Stimulated activated CD4-positive, alpha-beta T cell treated with anti-CD3 and anti-CD28 coated beads, Interleukin-1b, Interleukin-23, amount 100 ng/mL, for 4 hours (primary cell): ENCODE measurements at regions not wholly inside any gene's neighbourhood (a gene's known extent, or its start where the extent isn't known, plus 50 kb on each side); places are given as distances from the start of the nearest gene placed in this dataset.

Experiments
- DNase-seq, 2 donors: peaks; one replicate each; pipeline ENCODE4 v3.0.0-alpha.2; 2020; ENCODE audit warnings: low read depth in 2 of 2

DNA sequence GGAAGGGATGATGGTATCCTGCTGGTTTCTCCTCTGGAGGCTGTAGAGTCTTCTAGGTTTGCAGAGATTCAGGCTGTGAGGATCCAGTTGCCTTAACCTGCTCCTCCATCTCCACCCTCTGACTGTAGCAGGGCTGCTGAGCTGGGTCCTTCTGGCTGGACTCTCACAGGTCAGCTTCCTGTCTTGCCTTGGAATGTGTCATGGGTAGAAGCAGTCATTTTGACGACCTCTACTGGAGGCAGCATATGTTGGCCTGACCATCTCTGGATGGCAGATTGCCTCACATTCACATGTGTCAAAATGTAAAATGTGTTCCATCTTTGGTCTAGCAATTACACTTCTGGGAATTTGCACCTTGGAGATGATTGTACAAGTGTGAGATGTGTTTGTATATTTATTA lies 504.4 kb upstream of the EEF2KMT start:
- no peak for DNase-seq

DNA sequence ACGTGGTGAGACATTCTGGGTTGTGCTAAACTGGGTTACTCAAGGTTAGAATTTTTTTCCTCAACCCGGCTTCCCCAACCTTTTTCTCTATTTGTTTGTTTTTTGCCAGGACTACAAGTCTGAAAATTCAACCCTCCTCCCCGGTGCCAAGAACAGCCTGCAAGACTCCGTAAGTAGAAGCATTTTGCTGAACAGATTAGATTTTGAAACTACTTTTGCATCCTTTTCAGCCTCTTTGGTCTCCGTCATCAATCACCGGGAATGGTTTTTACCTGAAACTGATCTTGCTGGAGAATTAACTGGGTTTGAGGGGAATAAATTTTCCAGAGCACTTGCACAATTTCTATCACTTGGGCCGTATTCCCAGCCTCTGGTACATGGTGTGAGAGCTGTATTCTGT lies 501.2 kb upstream of the EEF2KMT start:
- no peak for DNase-seq

DNA sequence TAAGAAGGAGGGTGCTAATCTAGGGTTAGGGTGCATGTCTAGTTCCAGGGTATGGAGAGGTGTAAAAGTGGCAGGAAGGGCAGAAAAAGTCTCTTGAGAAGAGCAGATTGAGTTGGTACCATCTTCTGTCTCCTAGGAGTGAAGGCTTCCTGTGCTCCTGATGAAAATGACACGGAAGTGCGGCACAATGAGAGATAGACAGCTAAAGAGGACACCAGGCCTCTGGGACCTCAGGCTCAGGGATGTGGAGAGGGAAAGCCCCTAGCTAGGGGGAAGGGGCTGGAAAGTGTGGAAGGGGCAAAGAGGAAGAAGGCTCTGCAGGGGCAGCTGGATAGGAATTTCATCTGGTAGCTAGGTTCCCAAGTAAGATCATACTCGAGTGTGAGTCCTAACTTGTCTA lies 498.3 kb upstream of the EEF2KMT start:
- no peak for DNase-seq

DNA sequence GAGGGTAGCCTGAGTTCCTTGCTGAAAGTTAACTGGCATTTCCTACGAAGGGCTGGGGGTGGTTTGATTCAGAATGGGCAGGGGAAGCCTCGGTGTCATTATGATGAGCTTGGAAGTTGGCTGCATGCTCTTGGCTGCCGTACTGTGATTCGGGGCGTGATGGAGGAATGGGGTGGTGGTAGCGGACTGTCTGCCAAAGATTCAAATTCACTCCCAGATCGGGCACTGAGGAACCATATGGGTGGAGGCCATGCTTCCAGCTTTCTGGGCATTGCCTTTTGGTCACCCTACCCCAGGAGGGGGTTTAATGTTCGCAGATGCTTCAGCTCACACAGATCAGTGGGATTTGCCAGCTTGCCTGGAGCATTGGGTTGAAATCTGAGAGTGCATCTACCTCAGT lies 492.8 kb upstream of the EEF2KMT start:
- DNase-seq: no peak

DNA sequence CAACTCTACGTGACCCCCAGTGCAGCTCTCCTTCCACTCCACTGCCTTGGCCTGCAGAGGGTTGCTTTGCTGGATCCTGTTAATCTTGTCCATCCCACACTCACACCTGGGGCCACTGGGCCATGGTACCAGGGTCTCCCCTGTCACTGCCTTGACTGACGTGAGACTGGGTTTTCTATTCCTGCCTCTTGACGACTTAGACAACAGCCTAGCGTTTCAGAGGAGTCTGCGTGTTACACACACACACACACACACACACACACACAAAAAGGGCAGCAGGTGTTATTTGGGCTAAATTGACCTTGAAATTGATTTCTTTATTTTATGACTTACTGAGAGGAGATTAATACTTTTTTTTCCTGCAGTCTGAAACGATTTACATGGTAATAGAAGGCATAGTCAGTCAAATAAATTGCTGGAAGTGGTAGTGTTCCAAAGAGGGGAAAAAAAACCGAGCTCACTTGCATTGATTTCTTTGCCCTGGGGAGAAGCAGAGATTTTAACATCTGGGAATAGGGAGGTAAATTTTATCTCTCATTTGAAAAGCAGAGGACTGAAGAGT lies 492.3 kb upstream of the EEF2KMT start:
- DNase-seq: no peak

DNA sequence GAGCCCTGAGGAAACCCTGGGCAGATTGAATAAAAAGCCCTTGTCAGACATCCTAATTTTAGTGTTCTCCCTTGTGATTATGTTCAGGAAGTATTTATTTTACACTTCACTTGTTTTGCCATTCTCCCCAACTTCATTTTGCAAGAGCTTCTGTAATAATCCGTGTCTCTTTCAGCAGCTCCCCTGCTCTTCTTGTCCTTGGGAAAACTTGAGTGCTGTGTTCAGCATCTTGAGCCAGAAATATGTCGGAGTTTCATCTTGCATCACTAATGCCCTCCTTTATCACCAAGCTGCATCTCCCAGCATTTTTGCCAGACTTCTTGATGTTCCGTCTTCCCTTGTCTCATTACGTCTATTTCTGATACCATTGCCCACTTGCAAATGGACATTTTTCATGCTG lies 486.5 kb upstream of the EEF2KMT start:
- no peak for DNase-seq

DNA sequence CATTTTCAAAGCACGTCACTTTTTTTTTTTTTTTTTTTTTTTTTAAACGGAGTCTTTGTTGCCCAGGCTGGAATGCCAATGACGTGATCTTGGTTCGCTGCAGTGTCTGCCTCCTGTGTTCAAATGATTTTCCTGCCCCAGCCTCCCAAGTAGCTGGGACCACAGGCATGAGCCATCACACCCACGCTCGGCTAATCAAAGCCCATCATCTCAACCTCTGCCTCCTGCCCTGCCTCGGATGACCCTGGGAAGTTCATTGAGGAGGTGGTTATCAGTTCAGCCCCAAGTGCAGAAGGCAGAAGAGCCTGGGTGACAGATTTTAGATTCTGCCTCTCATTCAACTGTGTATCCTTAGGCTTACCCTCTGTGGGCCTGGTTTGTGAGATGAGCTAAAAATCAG lies 484.9 kb upstream of the EEF2KMT start:
- DNase-seq: no peak

DNA sequence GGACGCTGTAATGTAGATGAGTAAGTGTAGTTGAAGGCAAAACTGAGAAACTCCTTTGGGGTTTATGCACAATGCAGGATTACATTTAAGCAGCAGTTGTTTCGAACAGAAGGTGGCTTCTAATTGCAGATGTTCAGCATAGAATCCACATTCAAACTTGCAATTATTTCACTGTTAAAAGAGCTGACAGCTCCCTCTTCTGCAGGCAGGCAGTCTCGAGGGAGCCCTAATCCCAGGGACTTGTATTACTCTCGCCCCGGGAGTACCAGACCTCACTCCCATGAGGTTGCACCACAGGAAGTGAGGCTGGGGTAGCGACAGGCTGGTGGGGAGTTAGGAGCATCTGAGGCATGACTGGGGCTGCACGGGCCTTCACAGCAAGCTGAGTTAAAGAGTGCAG lies 484.3 kb upstream of the EEF2KMT start:
- no peak for DNase-seq

DNA sequence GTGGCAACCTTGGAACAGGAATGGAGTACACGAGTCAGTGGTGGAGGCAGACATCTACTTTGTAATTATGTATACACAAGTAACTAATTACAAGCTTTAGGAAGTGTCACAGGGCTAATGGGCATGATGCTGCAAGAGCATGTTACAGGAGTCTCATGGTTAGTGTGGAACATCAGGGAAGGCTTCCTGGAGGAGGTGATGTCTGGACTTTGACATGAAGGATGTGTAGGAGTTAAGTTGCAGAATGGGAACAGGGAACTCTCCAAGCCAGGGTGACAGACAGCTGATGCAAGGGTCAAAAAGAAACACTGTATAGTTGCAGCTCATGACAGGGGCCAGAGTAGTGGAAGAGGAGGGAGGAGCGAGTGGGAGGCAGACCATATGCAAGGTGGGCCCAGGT lies 483.8 kb upstream of the EEF2KMT start:
- no peak for DNase-seq

DNA sequence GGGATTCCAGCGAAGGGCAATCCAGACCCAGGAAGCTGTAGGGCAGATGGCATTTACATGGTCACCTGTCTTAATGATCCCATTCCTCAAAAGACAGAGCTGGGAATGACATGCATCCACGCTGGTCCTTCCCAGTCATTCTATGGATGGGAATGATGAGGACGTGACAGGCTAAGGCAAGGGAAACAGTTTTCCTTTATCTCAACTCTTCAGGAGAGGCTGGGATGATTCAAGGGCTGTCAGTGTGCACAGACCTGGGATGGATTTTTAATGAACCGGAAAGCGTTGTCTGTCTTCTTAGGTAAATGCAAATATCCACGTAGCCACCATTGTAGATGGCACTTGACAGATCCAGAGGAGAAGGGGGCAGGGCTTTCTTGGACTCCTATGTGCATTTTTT lies 483.2 kb upstream of the EEF2KMT start:
- DNase-seq: no peak

DNA sequence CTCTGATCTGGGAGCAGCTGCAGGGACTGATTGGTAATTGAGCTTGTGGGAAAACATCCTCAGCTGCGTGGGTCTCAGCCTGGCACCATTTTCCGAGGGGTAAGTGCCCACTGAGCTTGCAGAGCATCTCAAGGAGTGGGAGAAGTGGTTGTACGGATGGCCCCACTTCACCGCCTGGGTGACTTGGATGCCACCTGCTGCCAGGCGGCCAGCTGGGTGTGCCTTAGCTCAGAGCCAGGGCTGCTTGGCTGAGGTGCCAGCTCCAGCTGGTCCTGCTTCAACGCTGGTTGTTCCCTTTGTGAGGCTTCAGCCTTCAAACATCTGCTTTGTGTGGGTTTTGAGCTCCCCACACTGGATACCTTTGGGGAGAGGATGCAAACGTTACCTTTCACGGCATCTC lies 482.7 kb upstream of the EEF2KMT start:
- DNase-seq: no peak

DNA sequence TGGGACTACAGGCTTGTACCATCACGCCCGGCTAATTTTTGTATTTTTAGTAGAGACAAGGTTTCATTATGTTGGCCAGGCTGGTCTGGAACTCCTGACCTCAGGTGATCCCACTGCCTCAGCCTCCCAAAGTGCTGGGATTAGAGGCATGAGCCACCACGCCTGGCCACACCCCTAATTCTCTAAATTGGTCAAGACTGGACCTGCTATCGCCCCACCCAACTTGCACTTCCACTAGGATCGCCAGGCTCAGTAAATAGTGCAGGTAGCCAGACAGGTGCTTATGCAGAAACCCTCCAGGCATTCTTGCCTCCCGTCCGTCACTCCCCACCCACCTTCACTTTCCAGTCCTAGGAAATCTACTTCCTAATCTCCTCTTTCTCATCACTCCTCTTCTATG lies 481.4 kb upstream of the EEF2KMT start:
- no peak for DNase-seq

DNA sequence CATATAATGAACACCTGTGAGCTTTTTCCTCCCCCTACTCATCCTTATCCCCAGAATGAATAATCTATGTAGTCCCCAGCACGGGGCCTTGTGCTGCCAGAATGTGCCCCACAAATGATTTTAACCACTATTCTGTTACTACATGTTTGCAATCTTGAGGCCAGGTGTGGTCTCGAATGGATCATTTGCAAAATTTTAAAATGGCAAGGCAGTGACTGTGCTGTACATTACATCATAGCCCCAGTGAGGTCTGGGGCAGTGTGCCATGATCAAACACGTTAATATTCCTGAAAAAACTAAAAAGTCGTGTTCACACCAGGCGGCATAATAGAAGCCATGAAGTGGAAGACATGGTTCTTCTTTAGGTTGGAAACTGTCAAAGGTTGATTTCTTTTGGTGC lies 479.9 kb upstream of the EEF2KMT start:
- no peak for DNase-seq

DNA sequence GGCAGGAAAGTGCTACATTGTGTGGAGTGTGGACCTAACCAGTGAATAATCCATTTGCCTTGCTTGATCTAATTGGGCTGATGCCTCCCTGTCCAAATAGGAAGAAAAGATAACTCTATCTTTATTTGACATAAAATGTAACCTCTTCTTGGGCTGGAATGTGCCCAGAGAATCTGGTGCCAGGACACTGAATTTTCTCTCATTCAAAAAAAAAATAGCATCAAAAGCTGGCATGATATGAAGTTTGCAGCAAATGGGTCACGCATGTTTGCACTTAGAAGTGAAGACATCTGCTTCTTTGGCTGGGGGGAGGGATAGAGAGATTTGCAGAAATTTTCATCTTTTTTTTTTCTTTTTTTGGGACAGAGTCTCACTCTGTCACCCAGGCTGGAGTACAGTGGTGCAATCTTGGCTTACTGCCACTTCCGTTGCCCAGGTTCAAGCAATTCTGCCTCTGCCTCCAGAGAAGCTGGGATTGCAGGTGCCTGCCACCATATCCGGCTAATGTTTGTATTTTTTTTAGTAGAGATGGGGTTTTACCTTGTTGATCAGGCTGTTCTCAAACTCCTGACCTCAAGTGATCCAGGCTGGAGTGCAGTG lies 478.2 kb upstream of the EEF2KMT start:
- DNase-seq: no peak

DNA sequence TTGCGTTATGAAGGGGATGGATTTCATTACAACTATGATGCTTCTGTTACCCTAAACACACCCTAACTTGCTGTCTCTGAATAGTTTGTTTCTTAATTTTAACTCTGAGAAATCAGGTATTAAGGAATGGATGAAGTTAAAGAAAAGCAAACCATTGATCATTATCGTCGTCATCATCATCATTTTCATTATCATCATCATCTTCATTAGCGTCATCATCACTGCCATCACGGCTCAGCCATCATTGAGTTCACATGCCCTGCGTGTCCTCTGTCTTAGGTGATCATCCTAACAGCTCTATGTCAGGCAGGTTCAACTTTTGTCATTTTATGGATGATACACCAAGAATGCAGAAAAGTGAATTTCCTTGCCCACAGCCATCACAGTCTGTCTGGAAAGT lies 477.5 kb upstream of the EEF2KMT start:
- DNase-seq: no peak

DNA sequence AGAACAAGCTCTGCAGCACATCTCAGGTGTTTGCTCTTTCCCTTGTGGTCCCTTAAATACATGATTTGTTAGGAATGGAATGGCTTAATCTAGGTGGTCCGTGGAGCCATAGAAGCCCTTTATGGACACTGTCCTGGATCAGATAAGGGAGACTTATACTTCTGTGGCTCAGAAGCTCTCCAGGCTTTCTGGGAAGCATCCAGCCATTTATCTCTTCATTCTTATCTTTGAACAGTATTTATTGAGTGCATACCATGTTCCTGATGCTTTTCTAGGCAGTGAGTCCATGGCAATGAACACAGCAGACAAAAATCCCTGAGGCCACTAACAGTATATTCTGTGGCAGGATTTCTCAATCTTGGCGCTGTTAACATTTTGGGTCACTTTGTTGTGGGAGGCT lies 474.5 kb upstream of the EEF2KMT start:
- no peak for DNase-seq

DNA sequence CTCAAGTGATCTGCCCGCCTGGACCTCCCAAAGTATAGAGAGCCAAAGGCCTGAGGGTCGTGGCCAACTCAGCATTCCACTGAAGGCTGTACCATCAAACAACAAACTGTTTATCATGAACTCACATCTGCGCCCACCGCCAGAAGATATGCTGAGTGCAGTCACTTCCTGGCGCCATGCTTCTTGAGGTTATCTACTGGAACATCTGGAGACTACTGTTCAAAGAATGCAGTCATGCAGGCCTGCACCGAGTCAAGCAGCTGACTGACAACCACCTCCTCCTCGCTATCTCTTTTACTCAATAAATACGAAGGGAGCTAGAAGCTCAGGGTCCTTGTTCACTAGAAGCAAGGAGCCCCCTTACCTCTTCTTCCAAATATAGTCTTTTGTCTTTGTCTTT lies 473.9 kb upstream of the EEF2KMT start:
- DNase-seq: no peak

DNA sequence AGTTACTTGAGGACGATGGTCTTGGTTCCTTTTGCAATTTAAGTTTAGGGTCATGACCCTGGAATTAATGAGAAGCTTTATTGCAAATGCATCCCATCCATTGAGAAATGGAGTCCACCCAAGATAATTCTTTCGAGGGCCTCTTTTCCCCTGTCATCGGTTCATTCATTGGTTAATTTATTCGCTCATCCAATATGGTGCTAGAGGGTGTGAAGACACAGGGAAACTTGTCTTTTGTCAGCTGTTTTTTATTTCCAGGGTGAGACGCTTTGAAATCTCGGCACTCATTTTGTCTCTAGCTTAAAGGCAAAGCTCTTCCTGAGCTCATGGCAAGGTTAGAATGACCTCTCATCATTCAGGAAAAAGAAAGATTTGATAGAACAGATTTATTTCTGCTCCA lies 464.2 kb upstream of the EEF2KMT start:
- DNase-seq: no peak

DNA sequence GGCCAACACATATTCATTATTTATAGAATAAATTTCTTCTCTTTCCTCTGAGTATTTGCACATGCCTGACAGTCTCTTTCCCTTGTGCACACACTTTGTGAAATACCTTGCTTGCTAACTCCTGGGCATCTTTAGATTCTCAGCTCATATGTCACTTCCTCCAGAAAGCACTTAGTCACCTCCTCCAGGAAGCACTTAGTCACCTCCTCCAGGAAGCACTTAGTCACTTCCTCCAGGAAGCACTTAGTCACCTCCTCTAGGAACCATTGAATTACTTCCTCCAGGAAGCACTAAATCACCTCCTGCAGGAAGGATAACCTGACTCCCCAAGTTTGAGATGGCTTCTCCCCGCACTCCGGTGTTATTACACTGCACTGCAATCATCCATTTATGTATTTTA lies 462.5 kb upstream of the EEF2KMT start:
- no peak for DNase-seq

DNA sequence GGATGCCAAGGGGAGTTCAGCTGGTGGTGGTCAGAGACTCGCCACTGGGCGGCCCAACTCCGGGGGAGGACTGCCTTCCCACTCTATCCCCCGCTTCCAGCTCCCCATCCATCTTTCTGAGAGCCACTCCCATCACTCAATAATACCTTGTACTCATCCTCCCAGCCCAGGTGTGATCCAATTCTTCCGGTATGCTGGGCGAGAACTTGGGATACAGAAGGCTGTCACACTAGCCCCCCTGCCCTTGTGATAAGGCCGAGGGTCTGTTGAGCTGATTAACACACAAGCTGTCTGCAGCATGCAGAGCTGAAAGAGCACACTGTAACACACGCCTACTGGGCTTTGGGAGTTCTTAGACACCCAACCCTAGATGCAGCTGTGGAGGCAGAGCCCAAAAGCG lies 460.4 kb upstream of the EEF2KMT start:
- no peak for DNase-seq

DNA sequence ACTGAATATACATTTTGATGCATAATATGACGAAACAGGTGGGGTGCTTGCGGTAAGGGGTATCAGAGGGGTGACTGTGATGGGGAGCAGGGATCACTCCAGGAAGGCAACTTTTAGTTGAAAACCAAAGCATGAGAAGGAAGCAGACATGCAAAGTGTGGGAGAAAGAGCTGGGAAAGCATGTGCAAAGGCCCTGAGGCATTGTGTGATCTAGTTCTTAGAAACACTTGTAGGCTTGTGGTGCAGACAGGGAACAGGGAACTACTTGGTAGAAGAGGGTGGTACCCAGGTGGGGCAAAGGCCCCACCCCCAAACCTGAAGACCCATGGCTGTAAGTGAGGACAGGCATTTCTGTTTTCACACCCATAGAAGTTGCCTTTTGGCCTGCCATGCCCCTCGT lies 459.9 kb upstream of the EEF2KMT start:
- no peak for DNase-seq

DNA sequence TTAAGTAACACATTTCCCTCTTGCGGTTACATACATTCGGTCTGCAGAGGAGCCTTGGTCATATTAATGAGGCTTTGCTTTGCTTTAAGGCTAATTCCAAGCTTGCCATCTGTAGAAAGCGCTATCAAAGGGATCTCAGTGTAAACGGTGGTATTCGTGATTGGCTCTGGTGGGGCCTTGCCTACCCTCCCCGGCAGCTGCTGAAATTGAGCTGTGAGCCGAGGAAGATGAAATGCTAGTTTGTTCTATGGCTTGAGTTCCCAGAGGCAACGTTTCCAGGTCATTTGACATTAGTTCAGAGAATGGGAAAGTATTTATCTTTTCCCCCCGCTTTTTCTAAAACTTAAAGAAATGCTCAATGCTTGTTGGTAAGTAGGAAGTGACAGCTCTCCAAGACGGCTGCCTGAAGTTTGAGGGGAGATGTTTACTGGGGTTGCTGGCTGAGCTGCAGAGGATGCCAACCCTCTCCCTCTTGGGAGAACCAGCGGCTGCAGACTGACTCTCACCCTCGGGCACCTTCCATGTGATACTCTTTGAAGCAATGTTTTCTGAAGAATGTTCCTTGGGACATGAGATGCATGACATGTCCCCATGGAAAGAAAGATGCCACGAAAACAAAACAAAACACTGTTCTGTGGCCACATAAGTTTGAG lies 458.7 kb upstream of the EEF2KMT start:
- no peak for DNase-seq

DNA sequence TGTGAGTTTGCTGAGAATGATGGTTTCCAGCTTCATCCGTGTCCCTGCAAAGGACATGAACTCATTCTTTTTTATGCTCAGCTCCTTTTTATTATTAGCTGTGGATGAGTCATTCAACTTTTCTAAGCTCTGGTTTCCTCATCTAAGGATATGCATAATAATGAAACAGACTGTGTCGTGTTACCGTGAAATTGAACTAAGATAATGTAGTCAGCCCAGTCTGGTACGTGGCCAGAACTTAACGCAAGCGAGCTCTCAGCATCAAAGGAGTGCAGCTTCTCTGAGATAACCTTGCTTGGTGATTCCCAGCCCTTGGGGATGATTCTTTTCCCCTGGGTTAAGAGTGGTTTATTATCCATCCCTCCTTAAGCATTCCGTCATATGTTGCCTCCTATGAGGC lies 454.3 kb upstream of the EEF2KMT start:
- no peak for DNase-seq

DNA sequence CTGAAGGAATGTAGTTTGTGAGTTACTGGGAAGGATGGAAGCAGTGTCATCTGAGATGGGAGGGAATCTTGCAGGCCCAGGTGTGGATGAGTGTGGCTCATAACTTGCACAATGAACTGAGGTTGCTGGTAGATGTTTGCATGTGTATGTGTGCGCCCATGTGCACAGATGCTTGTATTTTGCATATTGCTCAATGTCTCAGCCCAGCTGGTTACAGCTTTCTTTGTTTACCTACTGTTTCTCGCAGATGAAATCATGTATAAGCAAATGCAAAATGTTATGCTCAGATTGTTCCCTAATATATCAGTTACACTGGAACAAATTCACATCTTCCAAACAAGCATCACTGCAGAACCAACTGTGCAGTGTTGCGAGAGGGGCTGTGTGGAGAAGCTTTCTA lies 452.2 kb upstream of the EEF2KMT start:
- DNase-seq: no peak
